Mesenchymal stem cell (in vitro differentiated cells and primary cell): ENCODE measurements at regions not wholly inside any gene's neighbourhood (a gene's known extent, or its start where the extent isn't known, plus 50 kb on each side); places are given as distances from the start of the nearest gene placed in this dataset.
"Not testable (repeated sequence)": the region's sequence is repeated elsewhere in the genome, so short reads cannot be mapped to it uniquely, and the experiment has no call there.

Experiments used
- DNase-seq: peaks from one replicate; pipeline ENCODE4 v3.0.0-alpha.2; 2013
- H2AFZ ChIP-seq: one replicate; pipeline ENCODE4 v1.6.1; 2013; ENCODE audit warnings: low read depth, mild to moderate bottlenecking, control low read depth, inconsistent platforms, low read length, moderate library complexity
- H2AK5ac ChIP-seq: 2 replicates; pipeline ENCODE4 v1.6.1; 2013; ENCODE audit warnings: low read length, moderate library complexity, mild to moderate bottlenecking, inconsistent platforms; ENCODE audit not compliant: severe bottlenecking
- H2BK120ac ChIP-seq: one replicate; pipeline ENCODE4 v1.6.1; 2013; ENCODE audit warnings: low read depth, mild to moderate bottlenecking, inconsistent platforms, low read length, moderate library complexity
- H2BK12ac ChIP-seq, 2 experiments: one replicate each; pipeline ENCODE4 v1.6.1; 2013; ENCODE audit warnings: inconsistent platforms in 2 of 2, low read length in 2 of 2, mild to moderate bottlenecking in 2 of 2, moderate library complexity in 2 of 2, control low read depth in 1 of 2
- H2BK15ac ChIP-seq: one replicate; pipeline ENCODE4 v1.6.1; 2013; ENCODE audit warnings: mild to moderate bottlenecking, low read depth, inconsistent platforms; ENCODE audit not compliant: poor library complexity, severe bottlenecking
- H2BK5ac ChIP-seq: 2 replicates; pipeline ENCODE4 v1.6.1; 2013; ENCODE audit warnings: low read depth, mild to moderate bottlenecking, low read length, control low read depth, inconsistent platforms; ENCODE audit not compliant: poor library complexity, severe bottlenecking
- H3K14ac ChIP-seq, 2 experiments: one replicate each; pipeline ENCODE4 v1.6.1; 2013; ENCODE audit warnings: inconsistent platforms in 2 of 2, low read length in 2 of 2, control low read depth in 1 of 2, mild to moderate bottlenecking in 1 of 2, moderate library complexity in 1 of 2
- H3K18ac ChIP-seq, 2 experiments: one replicate each; pipeline ENCODE4 v1.6.1; 2013; ENCODE audit warnings: inconsistent platforms in 2 of 2, low read length in 2 of 2, control low read depth in 1 of 2, low read depth in 1 of 2, mild to moderate bottlenecking in 1 of 2
- H3K23ac ChIP-seq, 2 experiments: one replicate each; pipeline ENCODE4 v1.6.1; 2013; ENCODE audit warnings: inconsistent platforms in 2 of 2, low read length in 2 of 2, mild to moderate bottlenecking in 2 of 2, moderate library complexity in 2 of 2, control low read depth in 1 of 2
- H3K27ac ChIP-seq: 2 replicates; pipeline ENCODE4 v1.5.1; 2013; ENCODE audit warnings: mild to moderate bottlenecking, moderate library complexity, low read length, control low read depth, inconsistent platforms; ENCODE audit not compliant: poor library complexity, severe bottlenecking
- H3K27me3 ChIP-seq, 2 experiments: 2 replicates each; pipeline versions ENCODE4 v1.6.1 to v1.7.0; 2013; ENCODE audit warnings: low read length in 2 of 2, mild to moderate bottlenecking in 2 of 2, moderate library complexity in 2 of 2, control low read depth in 1 of 2, inconsistent platforms in 1 of 2; ENCODE audit not compliant: control insufficient read depth in 1 of 2, insufficient read depth in 1 of 2
- H3K36me3 ChIP-seq, 2 experiments: 2 replicates each; pipeline versions ENCODE4 v1.6.1 to v1.7.0; 2013; ENCODE audit warnings: low read length in 2 of 2, control low read depth in 1 of 2, inconsistent platforms in 1 of 2, low read depth in 1 of 2, mild to moderate bottlenecking in 1 of 2; ENCODE audit not compliant: insufficient read depth in 2 of 2, control insufficient read depth in 1 of 2
- H3K4ac ChIP-seq, 2 experiments: one replicate each; pipeline ENCODE4 v1.6.1; 2013; ENCODE audit warnings: inconsistent platforms in 2 of 2, low read length in 2 of 2, mild to moderate bottlenecking in 2 of 2, moderate library complexity in 2 of 2, control low read depth in 1 of 2, low read depth in 1 of 2
- H3K4me1 ChIP-seq: 2 replicates; pipeline ENCODE4 v1.6.1; 2013; ENCODE audit warnings: low read depth, low read length, control low read depth; ENCODE audit not compliant: control insufficient read depth, insufficient read depth
- H3K4me2 ChIP-seq: 2 replicates; pipeline ENCODE4 v1.6.1; 2013; ENCODE audit warnings: low read length, mild to moderate bottlenecking, inconsistent platforms; ENCODE audit not compliant: poor library complexity, severe bottlenecking
- H3K4me3 ChIP-seq, 2 experiments: 2 replicates each; pipeline versions ENCODE4 v1.5.1 to v1.7.0; 2013; ENCODE audit warnings: low read length in 2 of 2, mild to moderate bottlenecking in 2 of 2, control low read depth in 1 of 2, low read depth in 1 of 2; ENCODE audit not compliant: insufficient read depth in 1 of 2
- H3K79me1 ChIP-seq: replicated peaks from 2 replicates; pipeline ENCODE4 v1.6.1; 2013; ENCODE audit warnings: mild to moderate bottlenecking, control low read depth, low read length, inconsistent platforms; ENCODE audit not compliant: poor library complexity, severe bottlenecking
- H3K9ac ChIP-seq: 2 replicates; pipeline ENCODE4 v1.7.0; 2013; ENCODE audit warnings: mild to moderate bottlenecking, low read length, moderate library complexity
- H3K9me3 ChIP-seq: 2 replicates; pipeline ENCODE4 v1.7.0; 2013; ENCODE audit warnings: mild to moderate bottlenecking, low read length; ENCODE audit not compliant: control insufficient read depth
- H4K8ac ChIP-seq: one replicate; pipeline ENCODE4 v1.6.1; 2013; ENCODE audit warnings: inconsistent platforms, mild to moderate bottlenecking, low read length, moderate library complexity
- H4K91ac ChIP-seq: one replicate; pipeline ENCODE4 v1.6.1; 2013; ENCODE audit warnings: mild to moderate bottlenecking, low read length, inconsistent platforms
- WGBS: methylation state at CpG from one replicate; pipeline ENCODE4 v1.1.7; 2013; ENCODE audit warnings: mixed read lengths; 5-methylcytosine and 5-hydroxymethylcytosine counted together

GRCh38 chr12:9455516-9455915, 152.2 kb downstream of the KLRB1 start:
- not testable (repeated sequence) for H3K27me3 ChIP-seq, H3K4me3 ChIP-seq, H3K4ac ChIP-seq, H4K91ac ChIP-seq, H3K79me1 ChIP-seq, H3K23ac ChIP-seq, H3K4me1 ChIP-seq, H3K27ac ChIP-seq, H2BK15ac ChIP-seq, H3K4me2 ChIP-seq, H3K9ac ChIP-seq, H3K9me3 ChIP-seq, H2AFZ ChIP-seq, H2BK12ac ChIP-seq, H3K18ac ChIP-seq, H4K8ac ChIP-seq, H3K36me3 ChIP-seq, H2AK5ac ChIP-seq, H3K14ac ChIP-seq, H2BK120ac ChIP-seq, H2BK5ac ChIP-seq
- WGBS: 60% methylated on average over 3 of the region's 4 CpGs
- peak; percentile 63 for DNase-seq

- not testable (repeated sequence) for H3K27me3 ChIP-seq, H3K4ac ChIP-seq, H3K27ac ChIP-seq, H3K36me3 ChIP-seq, H3K4me3 ChIP-seq, H3K9ac ChIP-seq, H2AFZ ChIP-seq, H3K4me2 ChIP-seq, H3K23ac ChIP-seq, H4K8ac ChIP-seq, H3K4me1 ChIP-seq, H3K14ac ChIP-seq, H2BK5ac ChIP-seq, H3K79me1 ChIP-seq, H3K9me3 ChIP-seq, H2AK5ac ChIP-seq, H2BK12ac ChIP-seq, H3K18ac ChIP-seq, H4K91ac ChIP-seq, DNase-seq, H2BK15ac ChIP-seq, H2BK120ac ChIP-seq
- 91% methylated on average over 2 of the region's 2 CpGs for WGBS
Measured at GRCh38 chr12:9454021-9454420, 153.7 kb downstream of the KLRB1 start.

- H3K4me3 ChIP-seq, H3K18ac ChIP-seq, H3K9me3 ChIP-seq, H3K36me3 ChIP-seq, H3K4me2 ChIP-seq, H2BK120ac ChIP-seq, DNase-seq, H3K79me1 ChIP-seq, H3K27me3 ChIP-seq, H2AFZ ChIP-seq, H2AK5ac ChIP-seq, H3K4me1 ChIP-seq, H2BK5ac ChIP-seq, H2BK12ac ChIP-seq, H3K4ac ChIP-seq, H3K23ac ChIP-seq, H3K9ac ChIP-seq, H3K14ac ChIP-seq, H2BK15ac ChIP-seq, H4K91ac ChIP-seq, H4K8ac ChIP-seq, H3K27ac ChIP-seq: not testable (repeated sequence)
- 97% methylated on average over 14 of the region's 20 CpGs for WGBS
Measured at GRCh38 chr12:9450127-9450567, 157.6 kb downstream of the KLRB1 start.

- H3K4me1 ChIP-seq, H2BK120ac ChIP-seq, H3K4ac ChIP-seq, H3K27ac ChIP-seq, H3K27me3 ChIP-seq, H2BK5ac ChIP-seq, H2AK5ac ChIP-seq, H3K36me3 ChIP-seq, H4K91ac ChIP-seq, H3K9ac ChIP-seq, H3K79me1 ChIP-seq, H4K8ac ChIP-seq, H3K14ac ChIP-seq, H2BK15ac ChIP-seq, H3K4me2 ChIP-seq, H2AFZ ChIP-seq, H3K18ac ChIP-seq, H3K4me3 ChIP-seq, H2BK12ac ChIP-seq, H3K23ac ChIP-seq, DNase-seq, H3K9me3 ChIP-seq: not testable (repeated sequence)
- 96% methylated on average over 9 of the region's 9 CpGs for WGBS
Measured at GRCh38 chr12:9449657-9450126, 158.0 kb downstream of the KLRB1 start.
